MCF 10A (cell line): ENCODE measurements at regions not wholly inside any gene's neighbourhood (a gene's known extent, or its start where the extent isn't known, plus 50 kb on each side); places are given as distances from the start of the nearest gene placed in this dataset.

Experiments
- BruUV-seq: library from RNA; stranded (reverse); fragments of 400-500 nt; replicated peaks from 2 replicates; lab custom pipeline; 2021; lab: Mats Ljungman, UMichigan
- CTCF ChIA-PET: fragments of 300-600 bp; sonication (Branson Sonifier 250); formaldehyde crosslinking; extraction: SDS; loops from one replicate; lab custom pipeline; 2021; ENCODE audit warnings: antibody characterized with exemption, inconsistent platforms; lab: Yijun Ruan, JAX
- POLR2A ChIA-PET: fragments of 300-600, 350-650 bp; sonication (Branson Sonifier 250); formaldehyde crosslinking; extraction: SDS; loops from one replicate; lab custom pipeline; 2020; ENCODE audit warnings: antibody characterized with exemption, inconsistent platforms; lab: Yijun Ruan, JAX
- DNase-seq: peaks from one replicate; pipeline ENCODE4 v3.0.0-alpha.2; 2018; ENCODE audit not compliant: unreplicated experiment
- H3K27ac Mint-ChIP-seq: one replicate; pipeline ENCODE4 v1.8.0; 2022; ENCODE audit warnings: mild to moderate bottlenecking, low read depth, mixed read lengths; ENCODE audit not compliant: unreplicated experiment
- H3K27me3 Mint-ChIP-seq: one replicate; pipeline ENCODE4 v1.8.0; 2022; ENCODE audit warnings: mixed read lengths; ENCODE audit not compliant: insufficient read depth, unreplicated experiment
- H3K36me3 Mint-ChIP-seq: one replicate; pipeline ENCODE4 v1.8.0; 2022; ENCODE audit warnings: mild to moderate bottlenecking, moderate library complexity, mixed read lengths; ENCODE audit not compliant: insufficient read depth, unreplicated experiment
- H3K4me1 Mint-ChIP-seq: one replicate; pipeline ENCODE4 v1.8.0; 2022; ENCODE audit warnings: mixed read lengths; ENCODE audit not compliant: insufficient read depth, unreplicated experiment
- H3K4me3 Mint-ChIP-seq: one replicate; pipeline ENCODE4 v1.8.0; 2022; ENCODE audit warnings: mild to moderate bottlenecking, moderate library complexity, mixed read lengths; ENCODE audit not compliant: unreplicated experiment
- H3K9me3 Mint-ChIP-seq: one replicate; pipeline ENCODE4 v1.8.0; 2022; ENCODE audit warnings: mixed read lengths; ENCODE audit not compliant: unreplicated experiment
- intact Hi-C: fragments of 100-400 bp; cut with micrococcal nuclease; formaldehyde crosslinking; loops from 2 replicates; pipeline ENCODE4 v1.14.1; 2022
- TF ChIP-seq, protein P1 (sequence below): fragments of 200-600 bp; IDR thresholded peaks from one replicate; pipeline ENCODE4 v1.8.0; 2022; ENCODE audit warnings: antibody characterized with exemption, mild to moderate bottlenecking; ENCODE audit not compliant: unreplicated experiment

GRCh38 chr2:198711484-198711883 is 746.3 kb downstream of the SATB2 start:
- Mint-ChIP-seq H3K36me3 (no peaks in the 10 kb centered on the region), H3K4me1 (no peaks in the 10 kb centered on the region), H3K9me3 (peaks cover 7% of the 10 kb centered on the region), H3K4me3 (no peak overlapping the region), H3K27ac (no peak overlapping the region), H3K27me3 (peaks cover 27% of the 10 kb centered on the region)
- ChIA-PET CTCF (interaction anchor here (0.6 kb wide), 2 partner anchors 189 to 786 kb away, joined by 3 read pairs; no protein-coding TSS in a partner anchor), POLR2A (no interaction called here)
- DNase-seq: no peak
- intact Hi-C loops: no loop called here
- BruUV-seq: no TSS peak
- TF ChIP-seq, protein P1, sequence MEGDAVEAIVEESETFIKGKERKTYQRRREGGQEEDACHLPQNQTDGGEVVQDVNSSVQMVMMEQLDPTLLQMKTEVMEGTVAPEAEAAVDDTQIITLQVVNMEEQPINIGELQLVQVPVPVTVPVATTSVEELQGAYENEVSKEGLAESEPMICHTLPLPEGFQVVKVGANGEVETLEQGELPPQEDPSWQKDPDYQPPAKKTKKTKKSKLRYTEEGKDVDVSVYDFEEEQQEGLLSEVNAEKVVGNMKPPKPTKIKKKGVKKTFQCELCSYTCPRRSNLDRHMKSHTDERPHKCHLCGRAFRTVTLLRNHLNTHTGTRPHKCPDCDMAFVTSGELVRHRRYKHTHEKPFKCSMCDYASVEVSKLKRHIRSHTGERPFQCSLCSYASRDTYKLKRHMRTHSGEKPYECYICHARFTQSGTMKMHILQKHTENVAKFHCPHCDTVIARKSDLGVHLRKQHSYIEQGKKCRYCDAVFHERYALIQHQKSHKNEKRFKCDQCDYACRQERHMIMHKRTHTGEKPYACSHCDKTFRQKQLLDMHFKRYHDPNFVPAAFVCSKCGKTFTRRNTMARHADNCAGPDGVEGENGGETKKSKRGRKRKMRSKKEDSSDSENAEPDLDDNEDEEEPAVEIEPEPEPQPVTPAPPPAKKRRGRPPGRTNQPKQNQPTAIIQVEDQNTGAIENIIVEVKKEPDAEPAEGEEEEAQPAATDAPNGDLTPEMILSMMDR: no peak

GRCh38 chr2:198710562-198710961 is 747.2 kb downstream of the SATB2 start:
- no TSS peak for BruUV-seq
- H3K36me3 Mint-ChIP-seq: no peaks in the 10 kb centered on the region

DNA sequence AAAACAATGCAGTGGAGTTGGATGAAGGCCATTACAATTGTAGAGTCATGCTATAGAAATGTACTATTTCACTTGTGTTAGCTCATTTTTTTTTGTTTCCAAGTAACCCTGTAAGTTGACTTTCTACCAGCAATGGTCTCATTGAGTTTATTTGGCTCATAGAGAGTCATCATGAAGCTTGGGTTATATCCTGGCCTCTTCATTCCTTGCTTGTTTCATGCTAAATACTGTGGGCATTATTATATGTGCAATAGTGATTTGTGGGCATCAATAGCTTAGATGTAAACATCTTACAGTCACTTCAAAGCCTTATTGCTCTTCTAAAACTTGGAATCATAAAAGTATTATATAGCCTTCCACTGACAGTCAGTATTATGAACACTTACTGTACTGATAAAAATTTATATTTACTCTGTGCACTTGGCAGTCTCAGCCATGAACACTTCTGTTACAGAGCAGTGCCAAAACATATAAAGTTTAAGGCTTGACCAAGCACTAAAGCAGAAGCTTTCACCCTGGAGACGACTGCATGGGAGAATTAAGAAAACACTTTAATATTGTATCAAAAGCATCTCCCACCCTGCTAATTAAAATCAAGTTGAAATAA is 751.2 kb downstream of the SATB2 start:
- ChIA-PET POLR2A (no interaction called here), CTCF (interaction anchor here (0.9 kb wide), 1 partner anchor 13 kb away, joined by 3 read pairs; no protein-coding TSS in a partner anchor)
- H3K27ac Mint-ChIP-seq: no peak overlapping the region
- no TSS peak for BruUV-seq
- DNase-seq: no peak
- no peak overlapping the region for H3K4me3 Mint-ChIP-seq
- TF ChIP-seq, protein P1: no peak
- peaks cover 7% of the 10 kb centered on the region for H3K9me3 Mint-ChIP-seq
- H3K27me3 Mint-ChIP-seq: peaks cover 39% of the 10 kb centered on the region
- intact Hi-C loops: no loop called here
- H3K4me1 Mint-ChIP-seq: no peaks in the 10 kb centered on the region
- no peaks in the 10 kb centered on the region for H3K36me3 Mint-ChIP-seq

More at GRCh38 chr2:198710562-198710961, 747.2 kb downstream of the SATB2 start:
- no peaks in the 10 kb centered on the region for H3K4me1 Mint-ChIP-seq
- intact Hi-C loops: no loop called here
- POLR2A ChIA-PET: no interaction called here
- CTCF ChIA-PET: no interaction called here
- no peak for DNase-seq
- H3K27me3 Mint-ChIP-seq: peaks cover 17% of the 10 kb centered on the region
- TF ChIP-seq, protein P1: no peak
- H3K4me3 Mint-ChIP-seq: no peak overlapping the region
- H3K9me3 Mint-ChIP-seq: peaks cover 7% of the 10 kb centered on the region
- no peak overlapping the region for H3K27ac Mint-ChIP-seq

- ChIA-PET POLR2A (no interaction called here), CTCF (interaction anchor here (0.6 to 0.7 kb wide), 2 partner anchors 45 to 864 kb away, joined by 3 read pairs; no protein-coding TSS in a partner anchor)
- peaks cover 52% of the 10 kb centered on the region for H3K27me3 Mint-ChIP-seq
- DNase-seq: no peak
- H3K27ac Mint-ChIP-seq: no peak overlapping the region
- BruUV-seq: no TSS peak
- H3K4me3 Mint-ChIP-seq: no peak overlapping the region
- no peaks in the 10 kb centered on the region for H3K36me3 Mint-ChIP-seq
- H3K9me3 Mint-ChIP-seq: no peaks in the 10 kb centered on the region
- TF ChIP-seq, protein P1: no peak
- intact Hi-C loops: no loop called here
- no peaks in the 10 kb centered on the region for H3K4me1 Mint-ChIP-seq
These were observed 754.5 kb downstream of the SATB2 start for GRCh38 chr2:198703281-198703680.
